ENCODE measurements at regions not wholly inside any gene's neighbourhood (a gene's known extent, or its start where the extent isn't known, plus 50 kb on each side); places are given as distances from the start of the nearest gene placed in this dataset.

DNA sequence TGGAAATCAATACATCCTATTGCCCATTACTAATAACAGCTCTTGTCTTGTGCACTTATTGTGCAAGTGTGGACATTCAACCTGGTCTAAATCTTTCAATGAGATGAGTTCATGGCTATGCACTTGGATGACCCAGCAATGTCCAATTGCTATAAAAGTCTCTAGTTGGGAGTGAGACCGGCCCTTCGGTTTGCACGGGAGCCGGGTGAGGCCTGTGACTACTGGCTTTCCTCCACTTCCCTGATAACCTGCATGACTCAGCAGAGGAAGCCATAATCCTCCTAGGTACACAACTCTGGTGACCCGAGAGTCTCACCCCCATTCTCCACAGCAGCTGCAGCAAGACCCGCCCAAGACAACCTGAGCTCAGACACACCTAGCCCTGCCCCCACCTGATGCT lies 135.9 kb upstream of the PAX6 start:
- no peak overlapping the region for H2BK5ac ChIP-seq (ENCODE audit: insufficient read length, low read length)
- H4K5ac ChIP-seq (ENCODE audit: insufficient read length, low read depth, low read length), result no peak overlapping the region
- no peaks in the 10 kb centered on the region for H3K79me2 ChIP-seq (ENCODE audit: insufficient read depth, low read length)
- no peak overlapping the region for H3K18ac ChIP-seq (ENCODE audit: insufficient read length, low read depth, low read length)
- H3K27me3 Mint-ChIP-seq (ENCODE audit: low read depth), result no peaks in the 10 kb centered on the region
- no peak overlapping the region for H3K9ac ChIP-seq (ENCODE audit: extremely low read depth, insufficient read length, low read length)
- no peak overlapping the region for H3K56ac ChIP-seq (ENCODE audit: insufficient read length, low read depth, low read length)
- H2AFZ ChIP-seq (ENCODE audit: low read length), result no peak overlapping the region
- no peak overlapping the region for H3T11ph ChIP-seq (ENCODE audit: low read length)
- H3K27ac ChIP-seq (ENCODE audit: insufficient read length, low read depth, low read length), result no peak overlapping the region
- H3K27me3 ChIP-seq (ENCODE audit: insufficient read depth, low read length), result no peaks in the 10 kb centered on the region
- DNase-seq, result no peak
- H4K8ac ChIP-seq (replicated peaks; ENCODE audit: insufficient read length, low read depth, low read length), result no peak overlapping the region
- no peak overlapping the region for H2BK12ac ChIP-seq (ENCODE audit: insufficient read length, low read depth, low read length)
- H2AK5ac ChIP-seq (ENCODE audit: insufficient read length, low read length), result no peak overlapping the region
- no peak overlapping the region for H2BK20ac ChIP-seq (ENCODE audit: low read depth, low read length, poor library complexity, severe bottlenecking)
- no peaks in the 10 kb centered on the region for H3K79me1 ChIP-seq (ENCODE audit: insufficient read depth, low read depth, low read length, poor library complexity, severe bottlenecking)
- H2BK120ac ChIP-seq (ENCODE audit: low read depth, low read length, poor library complexity, severe bottlenecking), result no peak overlapping the region
- H4K91ac ChIP-seq (ENCODE audit: insufficient read length, low read depth, low read length), result no peak overlapping the region
- H3K4me3 Mint-ChIP-seq, result no peak overlapping the region
- no peaks in the 10 kb centered on the region for H3K36me3 Mint-ChIP-seq (ENCODE audit: insufficient read depth in 1 of 3, low read depth in 3 of 3)
- peaks cover 15 to 28% of the 10 kb centered on the region in 2 experiments for H3K4me1 Mint-ChIP-seq
- H3K4me1 ChIP-seq (ENCODE audit: insufficient read depth, low read length), result no peaks in the 10 kb centered on the region
- no peak overlapping the region for H3K23ac ChIP-seq (ENCODE audit: insufficient read length, low read depth, low read length)
- TF ChIP-seq, protein P1, sequence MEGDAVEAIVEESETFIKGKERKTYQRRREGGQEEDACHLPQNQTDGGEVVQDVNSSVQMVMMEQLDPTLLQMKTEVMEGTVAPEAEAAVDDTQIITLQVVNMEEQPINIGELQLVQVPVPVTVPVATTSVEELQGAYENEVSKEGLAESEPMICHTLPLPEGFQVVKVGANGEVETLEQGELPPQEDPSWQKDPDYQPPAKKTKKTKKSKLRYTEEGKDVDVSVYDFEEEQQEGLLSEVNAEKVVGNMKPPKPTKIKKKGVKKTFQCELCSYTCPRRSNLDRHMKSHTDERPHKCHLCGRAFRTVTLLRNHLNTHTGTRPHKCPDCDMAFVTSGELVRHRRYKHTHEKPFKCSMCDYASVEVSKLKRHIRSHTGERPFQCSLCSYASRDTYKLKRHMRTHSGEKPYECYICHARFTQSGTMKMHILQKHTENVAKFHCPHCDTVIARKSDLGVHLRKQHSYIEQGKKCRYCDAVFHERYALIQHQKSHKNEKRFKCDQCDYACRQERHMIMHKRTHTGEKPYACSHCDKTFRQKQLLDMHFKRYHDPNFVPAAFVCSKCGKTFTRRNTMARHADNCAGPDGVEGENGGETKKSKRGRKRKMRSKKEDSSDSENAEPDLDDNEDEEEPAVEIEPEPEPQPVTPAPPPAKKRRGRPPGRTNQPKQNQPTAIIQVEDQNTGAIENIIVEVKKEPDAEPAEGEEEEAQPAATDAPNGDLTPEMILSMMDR (conservative IDR thresholded peaks at IDR 0.05), result no peak
- no peaks in the 10 kb centered on the region for H3K23me2 ChIP-seq (ENCODE audit: insufficient read length, low read depth, low read length, poor library complexity, severe bottlenecking)
- H3K9me3 Mint-ChIP-seq, result no peaks in the 10 kb centered on the region
- no peaks in the 10 kb centered on the region for H4K20me1 ChIP-seq (ENCODE audit: control insufficient read depth, insufficient read depth, insufficient read length)
- H3K4me2 ChIP-seq (ENCODE audit: insufficient read depth, insufficient read length, low read length), result no peak overlapping the region
- H3K27ac Mint-ChIP-seq, result no peak overlapping the region
- no peak overlapping the region for H3K4ac ChIP-seq (ENCODE audit: low read depth, low read length)
- WGBS (ENCODE audit: extremely low coverage, insufficient read length, low lambda C conversion rate), result no CpG with 5 or more reads among the region's 6 CpGs
- no peaks in the 10 kb centered on the region for H3K9me3 ChIP-seq (ENCODE audit: control insufficient read depth, low read depth, low read length)
- H2BK15ac ChIP-seq (ENCODE audit: low read depth, low read length), result no peak overlapping the region
- no peak overlapping the region for H3K14ac ChIP-seq (ENCODE audit: insufficient read depth, low read length)
